ENCODE measurements at regions not wholly inside any gene's neighbourhood (a gene's known extent, or its start where the extent isn't known, plus 50 kb on each side); places are given as distances from the start of the nearest gene placed in this dataset.
A peak's percentile ranks its signal among the peaks of the same experiment; 100 is the strongest.

DNA sequence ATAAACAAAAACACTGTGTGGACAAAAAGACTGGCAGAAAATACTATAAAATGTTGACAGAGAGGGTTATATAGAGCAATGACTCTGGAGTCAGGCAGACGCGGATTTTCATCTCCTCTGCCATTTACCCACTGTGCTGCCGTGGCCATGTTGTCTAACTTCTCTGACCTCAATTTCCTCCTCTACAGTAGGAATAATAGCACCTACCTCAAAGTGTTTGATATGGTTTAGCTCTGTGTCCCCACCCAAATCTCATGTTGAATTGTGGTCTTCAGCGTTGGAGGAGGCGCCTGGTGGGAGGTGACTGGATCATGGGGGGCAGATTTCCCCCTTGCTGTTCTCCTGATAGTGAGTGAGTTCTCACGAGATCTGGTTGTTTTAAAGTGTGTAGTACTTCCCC is 78.2 kb upstream of the CALN1 start:
- no peak for TF ChIP-seq CTCF (IDR thresholded peaks at IDR 0.05; ENCODE audit: low read depth, low read length, missing control alignments)
- no peak overlapping the region for H3K4me3 ChIP-seq (ENCODE audit: low read depth, low read length)
- no peak for DNase-seq (ENCODE audit: low read depth)

DNA sequence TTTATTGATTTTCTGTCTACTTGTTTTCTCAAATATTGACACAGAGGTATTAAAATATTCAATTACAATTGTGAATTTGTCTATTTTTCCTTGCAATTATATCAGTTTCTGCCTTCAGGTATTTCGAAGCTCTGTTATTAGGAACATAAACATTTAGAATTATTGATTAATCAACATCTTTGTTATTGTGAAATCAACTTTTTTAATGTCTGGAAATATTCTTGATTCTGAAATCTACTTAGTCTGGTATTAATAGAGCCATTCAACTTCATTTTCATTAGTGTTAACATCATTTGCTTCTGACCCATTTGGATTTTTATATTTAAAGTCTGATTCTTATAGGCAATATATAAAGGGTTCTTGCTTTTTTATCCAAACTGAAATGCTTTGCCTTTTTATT is 69.8 kb upstream of the CALN1 start:
- no peak for DNase-seq (ENCODE audit: low read depth)
- H3K4me3 ChIP-seq (ENCODE audit: low read depth, low read length), result no peak overlapping the region
- no peak for TF ChIP-seq CTCF (IDR thresholded peaks at IDR 0.05; ENCODE audit: low read depth, low read length, missing control alignments)

GRCh38 chr7:72476608-72477305 is 64.6 kb upstream of the CALN1 start:
- peak; percentile 31 for TF ChIP-seq CTCF (IDR thresholded peaks at IDR 0.05; ENCODE audit: low read depth, low read length, missing control alignments)
- DNase-seq (ENCODE audit: low read depth), result no peak
- no peak overlapping the region for H3K4me3 ChIP-seq (ENCODE audit: low read depth, low read length)

DNA sequence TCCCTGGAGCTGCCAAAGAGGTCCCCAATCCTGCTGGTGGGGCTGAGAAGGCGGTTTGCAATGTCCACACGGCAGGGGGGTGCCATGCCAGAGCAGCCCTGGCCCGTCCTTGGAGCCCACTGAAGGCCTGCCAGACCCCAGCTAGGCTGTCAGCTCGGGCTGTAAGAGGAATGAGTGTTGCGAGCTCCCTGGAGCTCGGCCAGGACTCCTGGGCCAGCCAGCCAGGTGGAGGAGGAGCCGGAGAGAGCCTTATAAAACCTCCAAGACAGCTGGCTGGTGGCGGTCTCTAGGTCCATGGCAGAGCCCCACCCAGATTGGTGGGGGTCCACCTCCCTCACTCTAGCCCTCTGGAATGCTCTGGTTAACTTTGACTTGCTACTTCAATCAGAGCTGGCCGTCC is 55.1 kb upstream of the CALN1 start:
- no peak for DNase-seq (ENCODE audit: low read depth)
- no peak for TF ChIP-seq CTCF (IDR thresholded peaks at IDR 0.05; ENCODE audit: low read depth, low read length, missing control alignments)
- H3K4me3 ChIP-seq (ENCODE audit: low read depth, low read length), result no peak overlapping the region

GRCh38 chr7:72466797-72467196 is 54.7 kb upstream of the CALN1 start:
- no peak overlapping the region for H3K4me3 ChIP-seq (ENCODE audit: low read depth, low read length)
- no peak for TF ChIP-seq CTCF (IDR thresholded peaks at IDR 0.05; ENCODE audit: low read depth, low read length, missing control alignments)
- no peak for DNase-seq (ENCODE audit: low read depth)

- H3K4me3 ChIP-seq (ENCODE audit: low read depth, low read length), result no peak overlapping the region
- no peak for DNase-seq (ENCODE audit: low read depth)
- no peak for TF ChIP-seq CTCF (IDR thresholded peaks at IDR 0.05; ENCODE audit: low read depth, low read length, missing control alignments)
These were observed 53.4 kb upstream of the CALN1 start for GRCh38 chr7:72465521-72465920.

- TF ChIP-seq CTCF (IDR thresholded peaks at IDR 0.05; ENCODE audit: low read depth, low read length, missing control alignments), result no peak
- DNase-seq (ENCODE audit: low read depth), result no peak
- H3K4me3 ChIP-seq (ENCODE audit: low read depth, low read length), result no peak overlapping the region
These were observed 50.2 kb upstream of the CALN1 start for GRCh38 chr7:72462311-72462710.

Data from GM12864 (cell line).